ENCODE measurements at regions not wholly inside any gene's neighbourhood (a gene's known extent, or its start where the extent isn't known, plus 50 kb on each side); places are given as distances from the start of the nearest gene placed in this dataset.
"Not testable (repeated sequence)": the region's sequence is repeated elsewhere in the genome, so short reads cannot be mapped to it uniquely, and the experiment has no call there.

DNA sequence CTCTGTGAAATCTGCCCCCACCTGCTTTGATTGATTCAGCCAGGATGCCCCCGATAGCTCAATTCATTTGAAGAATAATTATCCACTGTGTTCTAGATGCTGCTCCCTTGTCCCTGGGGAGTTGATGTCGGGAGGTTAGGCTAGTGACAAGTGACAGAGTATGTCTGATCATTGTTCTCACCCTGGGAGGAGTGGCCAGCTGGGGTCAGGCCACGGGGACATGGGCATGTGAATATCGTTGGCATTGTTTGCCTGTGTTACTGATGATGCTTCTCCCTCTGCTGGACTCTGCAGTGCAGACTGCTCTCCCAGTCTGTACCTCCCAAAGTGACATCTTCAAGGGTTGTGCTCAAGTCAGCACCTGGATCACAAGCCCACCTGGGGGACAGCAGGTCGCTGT, 89.9 kb upstream of the C16orf82 start:
- no peak for DNase-seq (ENCODE audit: low read depth in 2 of 2)

- no peak for DNase-seq (ENCODE audit: low read depth in 2 of 2)
Measured at GRCh38 chr16:26981266-26981938, 85.3 kb upstream of the C16orf82 start.

- no peak for DNase-seq (ENCODE audit: low read depth in 2 of 2)
Measured at GRCh38 chr16:26982422-26982821, 84.3 kb upstream of the C16orf82 start.

DNA sequence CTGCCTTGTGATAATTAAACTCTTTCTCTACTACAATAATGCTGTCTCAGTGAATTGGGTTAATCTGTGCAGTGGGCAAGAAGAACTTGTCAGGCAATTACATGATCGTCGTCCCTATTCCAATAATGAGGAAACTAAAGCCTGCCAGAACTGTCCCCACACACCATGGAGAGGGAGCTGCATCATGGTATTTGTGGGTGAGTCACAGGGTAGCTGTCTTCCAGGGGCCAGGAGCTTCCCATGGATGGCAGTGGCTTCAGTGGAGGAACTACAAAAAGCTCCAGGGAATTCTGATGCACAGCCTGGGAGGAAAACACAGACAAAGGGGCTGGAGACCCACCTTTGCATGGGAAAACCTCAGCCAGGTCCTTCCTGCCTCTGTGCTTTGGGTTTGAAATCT, 83.3 kb upstream of the C16orf82 start:
- DNase-seq (ENCODE audit: low read depth in 2 of 2), result no peak

GRCh38 chr16:26985100-26986065, 81.3 kb upstream of the C16orf82 start:
- DNase-seq (ENCODE audit: low read depth in 2 of 2), result no peak

DNA sequence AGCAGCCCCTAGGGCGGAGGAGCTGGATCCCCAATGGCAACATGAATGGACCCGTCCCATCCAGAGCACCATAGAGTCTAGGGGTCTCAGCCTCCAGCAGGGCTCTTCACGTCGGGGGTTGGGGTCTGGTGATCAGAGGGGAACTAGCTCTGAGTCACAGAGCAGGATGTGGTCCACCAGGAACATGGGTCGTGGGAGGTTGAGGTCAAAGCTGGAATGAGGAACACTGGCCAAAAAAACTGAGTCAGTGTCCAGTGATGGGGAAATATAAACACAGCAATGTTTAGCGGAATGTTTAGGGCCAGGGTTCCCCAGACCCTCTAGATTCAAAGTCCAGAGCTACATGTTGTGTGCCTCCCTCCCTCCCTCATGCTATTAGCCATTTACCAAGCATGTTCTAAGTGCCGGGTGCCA, 79.1 kb upstream of the C16orf82 start:
- no peak for DNase-seq (ENCODE audit: low read depth in 2 of 2)

DNA sequence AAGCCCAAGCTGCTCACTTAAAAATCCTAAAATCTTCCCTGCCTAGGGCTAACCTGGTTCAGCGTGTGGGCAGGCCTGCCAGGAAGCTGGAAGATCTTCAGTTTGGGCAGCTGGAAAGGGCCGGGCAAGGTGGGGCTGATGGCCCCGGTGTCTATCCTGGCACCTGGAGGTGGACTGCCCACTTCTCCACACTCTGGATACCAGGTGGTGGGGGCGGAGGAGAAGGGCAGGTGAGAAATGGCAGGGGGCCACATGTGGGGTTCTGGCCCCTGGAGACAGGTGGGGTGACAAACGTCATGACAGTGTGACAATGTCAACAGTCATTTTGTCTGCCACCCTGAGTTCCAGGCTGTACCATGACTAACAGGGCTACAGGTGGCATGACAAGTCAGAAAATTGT, 78.5 kb upstream of the C16orf82 start:
- DNase-seq (ENCODE audit: low read depth in 2 of 2), result no peak

DNA sequence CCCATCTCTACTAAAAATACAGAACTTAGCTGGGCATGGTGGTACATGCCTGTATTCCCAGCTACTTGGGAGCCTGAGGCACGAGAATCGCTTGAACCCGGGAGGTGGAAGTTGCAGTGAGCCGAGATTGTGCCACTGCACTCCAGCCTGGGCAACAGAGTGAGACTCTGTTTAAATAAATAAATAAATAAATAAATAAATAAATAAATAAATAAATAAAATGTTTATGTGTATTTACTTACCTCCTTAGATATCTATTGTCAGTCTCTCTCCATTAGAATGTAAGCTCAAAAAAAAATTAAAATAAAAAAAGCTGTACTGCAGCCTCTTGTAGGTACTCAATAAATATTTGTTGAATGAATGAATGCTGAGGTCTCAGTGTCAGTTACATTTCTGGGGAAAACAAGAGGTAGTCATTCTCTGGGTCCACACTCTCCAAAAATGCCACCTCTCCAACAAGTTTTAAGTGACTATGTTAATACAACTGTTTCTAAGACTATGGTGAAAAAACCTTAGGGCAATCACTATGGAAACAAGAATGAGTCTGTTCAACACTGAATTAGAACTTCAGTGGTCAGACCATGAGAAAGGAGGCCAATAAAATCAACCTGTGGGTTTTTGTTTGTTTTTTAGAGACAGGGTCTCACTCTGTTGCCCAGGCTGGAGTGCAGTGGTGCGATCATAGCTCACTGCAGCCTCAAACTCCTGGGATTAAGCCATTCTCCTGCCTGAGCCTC, 76.2 kb upstream of the C16orf82 start:
- not testable (repeated sequence) for DNase-seq (ENCODE audit: low read depth in 2 of 2)

DNA sequence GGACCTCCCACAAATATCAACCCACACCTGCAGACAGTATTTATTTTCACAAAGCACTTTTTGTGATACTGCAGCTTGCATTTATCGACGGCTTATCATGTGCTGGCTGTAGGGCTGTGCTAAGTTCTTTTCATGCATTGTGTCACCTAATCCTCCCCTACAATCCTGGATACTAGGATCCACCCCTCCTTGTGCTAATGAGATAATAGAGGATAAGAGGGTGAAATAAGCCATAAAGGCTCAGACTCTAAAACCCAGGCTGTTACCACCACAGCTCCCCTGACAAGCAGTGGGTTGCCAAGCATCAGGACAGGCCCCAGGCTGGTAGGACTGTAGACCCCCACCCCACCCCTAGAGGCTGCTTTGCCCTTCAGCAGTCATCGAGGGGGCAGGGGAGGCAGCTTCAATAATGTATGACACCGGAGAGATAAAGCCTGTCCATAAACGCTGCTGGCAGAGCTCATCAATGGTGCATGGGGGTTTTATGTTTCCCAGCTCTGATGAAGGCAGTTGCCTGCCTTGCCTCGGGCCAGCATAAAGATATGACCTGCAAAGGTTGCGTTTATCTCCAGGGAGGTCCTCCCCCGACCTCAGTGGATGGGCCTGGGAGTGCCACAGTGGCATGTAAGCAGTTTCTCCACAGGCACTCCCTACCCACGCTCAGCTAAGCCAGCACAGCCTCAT, 73.9 kb upstream of the C16orf82 start:
- DNase-seq (ENCODE audit: low read depth in 2 of 2), result no peak

- DNase-seq (ENCODE audit: low read depth in 2 of 2), result no peak
Measured at GRCh38 chr16:26993511-26993910, 73.2 kb upstream of the C16orf82 start.

DNA sequence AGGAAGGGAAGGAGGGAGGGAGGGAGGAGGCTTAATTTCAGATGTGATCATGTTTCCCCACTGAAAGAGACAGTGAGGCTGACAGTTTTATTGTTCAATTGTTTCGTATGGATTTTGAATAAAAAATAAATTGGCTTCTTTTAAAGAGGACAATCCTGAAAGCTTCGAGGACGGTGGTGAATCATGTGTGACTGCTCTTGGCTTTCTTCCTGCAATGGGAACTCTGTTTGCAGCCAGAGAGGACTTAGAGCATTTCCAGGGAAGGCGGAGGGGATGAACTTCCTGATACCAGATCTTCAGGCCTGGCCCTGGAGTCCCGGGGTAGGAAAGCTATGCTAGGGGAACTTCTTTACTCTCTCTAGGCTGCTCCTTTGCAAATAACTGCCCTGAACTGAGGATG, 72.8 kb upstream of the C16orf82 start:
- no peak for DNase-seq (ENCODE audit: low read depth in 2 of 2)

- DNase-seq (ENCODE audit: low read depth in 2 of 2), result no peak
Measured at GRCh38 chr16:26995522-26995921, 71.2 kb upstream of the C16orf82 start.

GRCh38 chr16:27005386-27005785, 61.3 kb upstream of the C16orf82 start:
- DNase-seq (ENCODE audit: low read depth in 2 of 2), result no peak

Measured in stimulated activated CD4-positive, alpha-beta T cell treated with anti-CD3 and anti-CD28 coated beads, Interleukin-1b, Interleukin-23, amount 100 ng/mL, for 4 hours (primary cell).